ENCODE measurements at regions not wholly inside any gene's neighbourhood (a gene's known extent, or its start where the extent isn't known, plus 50 kb on each side); places are given as distances from the start of the nearest gene placed in this dataset.

GRCh38 chr11:96778272-96778671, 388.5 kb downstream of the JRKL start:
- Mint-ChIP-seq H3K9me3 (ENCODE audit: unreplicated experiment) (peaks cover 14% of the 10 kb centered on the region), H3K27me3 (ENCODE audit: insufficient read depth, unreplicated experiment) (no peaks in the 10 kb centered on the region), H3K4me3 (ENCODE audit: unreplicated experiment) (no peak overlapping the region), H3K36me3 (ENCODE audit: insufficient read depth, unreplicated experiment) (no peaks in the 10 kb centered on the region), H3K4me1 (ENCODE audit: low read depth, unreplicated experiment) (peaks cover 10% of the 10 kb centered on the region), H3K27ac (ENCODE audit: unreplicated experiment) (no peak overlapping the region)
- TF ChIP-seq CTCF (IDR thresholded peaks at IDR 0.05; ENCODE audit: insufficient read depth in 1 of 2, low read depth in 1 of 2, low read length in 1 of 2, severe bottlenecking in 1 of 2, unreplicated experiment in 1 of 2), result no peak
- H3K4me1 ChIP-seq, result 0 out of 2 replicates have a peak, but pooled peaks cover 6% of the 10 kb centered on the region
- no peak for DNase-seq
- no TSS peak for BruUV-seq (replicated peaks)
- H3K36me3 ChIP-seq (ENCODE audit: control insufficient read depth, insufficient read depth, low read length), result no peaks in the 10 kb centered on the region
- ChIA-PET POLR2A (no interaction called here), CTCF (no interaction called here)
- peaks cover 6% of the 10 kb centered on the region; the same call in 1 of the 2 replicates for H3K9me3 ChIP-seq
- H3K4me3 ChIP-seq (ENCODE audit: low read depth, low read length), result no peak overlapping the region
- intact Hi-C loops (cut with micrococcal nuclease; ENCODE audit: unreplicated experiment), result no loop called here
- no peaks in the 10 kb centered on the region for H3K27me3 ChIP-seq (replicated peaks; ENCODE audit: control insufficient read depth, insufficient read depth, low read length)

DNA sequence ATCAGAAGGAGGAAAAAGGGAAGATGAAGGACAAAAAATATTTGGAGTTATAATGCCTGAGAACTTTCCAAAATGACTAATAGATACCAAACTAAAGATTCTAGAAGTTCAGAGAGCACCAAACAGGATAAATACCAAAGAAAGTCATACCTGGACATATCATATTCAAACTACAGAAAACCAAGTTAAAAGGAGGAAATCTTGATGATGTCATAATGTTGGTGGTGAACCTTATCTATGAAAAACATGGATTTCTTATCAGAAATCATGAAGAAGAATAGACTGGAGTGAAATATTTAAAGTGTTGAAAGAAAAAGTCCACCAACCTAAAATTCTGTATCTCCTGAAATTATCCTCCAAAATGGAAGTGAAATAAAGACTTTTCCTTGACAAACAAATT, 389.2 kb downstream of the JRKL start:
- Histone ChIP-seq H3K4me3 (ENCODE audit: low read depth, low read length) (no peak overlapping the region), H3K27me3 (replicated peaks; ENCODE audit: control insufficient read depth, insufficient read depth, low read length) (no peaks in the 10 kb centered on the region), H3K9me3 (peaks cover 6% of the 10 kb centered on the region; the same call in 1 of the 2 replicates), H3K4me1 (0 out of 2 replicates have a peak, but pooled peaks cover 6% of the 10 kb centered on the region), H3K36me3 (ENCODE audit: control insufficient read depth, insufficient read depth, low read length) (no peaks in the 10 kb centered on the region)
- no peak for TF ChIP-seq CTCF (IDR thresholded peaks at IDR 0.05; ENCODE audit: insufficient read depth in 1 of 2, low read depth in 1 of 2, low read length in 1 of 2, severe bottlenecking in 1 of 2, unreplicated experiment in 1 of 2)
- ChIA-PET CTCF (no interaction called here), POLR2A (no interaction called here)
- Mint-ChIP-seq H3K27ac (ENCODE audit: unreplicated experiment) (no peak overlapping the region), H3K27me3 (ENCODE audit: insufficient read depth, unreplicated experiment) (peaks cover 2% of the 10 kb centered on the region), H3K9me3 (ENCODE audit: unreplicated experiment) (peaks cover 14% of the 10 kb centered on the region), H3K36me3 (ENCODE audit: insufficient read depth, unreplicated experiment) (no peaks in the 10 kb centered on the region), H3K4me1 (ENCODE audit: low read depth, unreplicated experiment) (peaks cover 10% of the 10 kb centered on the region), H3K4me3 (ENCODE audit: unreplicated experiment) (no peak overlapping the region)
- no peak for DNase-seq
- no TSS peak for BruUV-seq (replicated peaks)
- intact Hi-C loops (cut with micrococcal nuclease; ENCODE audit: unreplicated experiment), result no loop called here

DNA sequence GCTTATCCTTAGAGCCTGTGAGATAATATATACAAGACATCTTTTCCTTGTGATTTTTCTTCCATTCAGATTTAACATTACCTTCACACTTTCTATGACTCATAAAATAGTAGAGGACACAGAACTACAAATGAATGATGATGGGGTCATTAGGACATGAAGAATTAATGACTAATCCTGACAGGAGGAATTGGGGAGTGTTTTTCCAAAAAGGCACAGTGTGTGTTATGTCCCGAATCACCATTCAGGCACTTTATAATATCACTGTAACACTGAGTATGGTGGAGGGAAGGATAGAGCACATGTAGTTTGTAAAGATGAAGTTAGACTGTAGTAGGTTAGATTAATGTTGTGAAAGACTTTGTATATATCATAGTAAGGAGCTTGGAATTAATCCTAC, 391.3 kb downstream of the JRKL start:
- DNase-seq, result no peak
- H3K4me3 ChIP-seq (ENCODE audit: low read depth, low read length), result no peak overlapping the region
- ChIA-PET CTCF (no interaction called here), POLR2A (no interaction called here)
- H3K36me3 ChIP-seq (ENCODE audit: control insufficient read depth, insufficient read depth, low read length), result no peaks in the 10 kb centered on the region
- no peak overlapping the region for H3K27ac Mint-ChIP-seq (ENCODE audit: unreplicated experiment)
- H3K4me3 Mint-ChIP-seq (ENCODE audit: unreplicated experiment), result no peak overlapping the region
- H3K4me1 ChIP-seq, result 0 out of 2 replicates have a peak, but pooled peaks cover 6% of the 10 kb centered on the region
- no peaks in the 10 kb centered on the region for H3K27me3 ChIP-seq (replicated peaks; ENCODE audit: control insufficient read depth, insufficient read depth, low read length)
- peaks cover 6% of the 10 kb centered on the region; the same call in 1 of the 2 replicates for H3K9me3 ChIP-seq
- intact Hi-C loops (cut with micrococcal nuclease; ENCODE audit: unreplicated experiment), result no loop called here
- H3K9me3 Mint-ChIP-seq (ENCODE audit: unreplicated experiment), result peaks cover 14% of the 10 kb centered on the region
- H3K4me1 Mint-ChIP-seq (ENCODE audit: low read depth, unreplicated experiment), result peaks cover 10% of the 10 kb centered on the region
- H3K27me3 Mint-ChIP-seq (ENCODE audit: insufficient read depth, unreplicated experiment), result peaks cover 3% of the 10 kb centered on the region
- BruUV-seq (replicated peaks), result no TSS peak
- no peaks in the 10 kb centered on the region for H3K36me3 Mint-ChIP-seq (ENCODE audit: insufficient read depth, unreplicated experiment)
- no peak for TF ChIP-seq CTCF (IDR thresholded peaks at IDR 0.05; ENCODE audit: insufficient read depth in 1 of 2, low read depth in 1 of 2, low read length in 1 of 2, severe bottlenecking in 1 of 2, unreplicated experiment in 1 of 2)
